GM19351 (cell line): ENCODE measurements at regions not wholly inside any gene's neighbourhood (a gene's known extent, or its start where the extent isn't known, plus 50 kb on each side); places are given as distances from the start of the nearest gene placed in this dataset.
"Not testable (repeated sequence)": the region's sequence is repeated elsewhere in the genome, so short reads cannot be mapped to it uniquely, and the experiment has no call there.

Experiments
- ATAC-seq: cut with Tn5 transposase; IDR thresholded peaks from one replicate; pipeline ENCODE4 v1.9.1; 2021; ENCODE audit warnings: mild to moderate bottlenecking, moderate library complexity; ENCODE audit not compliant: unreplicated experiment

DNA sequence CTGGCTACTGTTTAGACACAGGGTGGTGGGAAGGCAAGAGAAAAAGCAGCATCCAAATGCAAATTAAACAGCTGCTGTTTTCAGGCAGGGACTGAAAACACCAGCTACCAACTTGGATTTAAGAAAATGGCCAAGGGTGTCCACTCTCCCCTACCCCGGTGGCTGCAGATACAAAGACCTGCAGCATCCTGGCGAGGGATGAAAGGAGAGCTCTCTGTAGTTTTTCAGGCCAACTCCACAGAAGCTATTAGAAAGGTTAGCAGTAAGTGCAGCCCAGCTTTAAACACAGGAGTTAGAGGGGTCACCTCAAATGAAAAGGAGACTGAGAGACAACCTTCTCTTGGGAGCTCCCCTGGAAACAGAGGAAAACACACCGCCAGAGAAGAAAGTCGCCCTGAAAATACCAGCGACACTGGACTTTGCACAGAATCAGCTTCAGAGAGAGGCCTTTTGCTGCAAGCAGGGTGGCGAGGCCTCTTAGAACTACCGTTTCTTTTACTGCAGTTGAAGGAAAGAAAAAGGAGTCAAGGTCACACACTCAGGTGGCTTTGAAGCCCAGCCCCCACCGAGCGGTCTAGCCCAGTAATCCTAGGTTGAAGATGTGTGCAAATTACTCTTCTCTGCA lies 74.4 kb upstream of the TIAM1 start:
- ATAC-seq: no peak

DNA sequence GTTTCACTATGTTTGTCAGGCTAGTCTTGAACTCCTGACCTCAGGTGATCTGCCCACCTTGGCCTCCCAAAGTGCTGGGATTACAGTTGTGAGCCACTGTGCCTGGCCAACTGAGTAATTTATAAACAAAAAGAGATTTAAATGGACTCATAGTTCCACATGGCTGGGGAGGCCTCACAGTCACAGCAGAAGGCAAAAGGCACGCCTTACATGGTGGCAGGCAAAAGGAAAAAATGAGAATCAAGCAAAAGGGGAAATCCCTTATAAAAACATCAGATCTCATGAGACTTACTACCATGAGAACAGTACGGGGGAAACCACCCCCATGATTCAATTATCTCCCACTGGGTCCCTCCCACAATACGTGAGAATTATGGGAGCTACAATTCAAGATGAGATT lies 73.2 kb upstream of the TIAM1 start:
- not testable (repeated sequence) for ATAC-seq

DNA sequence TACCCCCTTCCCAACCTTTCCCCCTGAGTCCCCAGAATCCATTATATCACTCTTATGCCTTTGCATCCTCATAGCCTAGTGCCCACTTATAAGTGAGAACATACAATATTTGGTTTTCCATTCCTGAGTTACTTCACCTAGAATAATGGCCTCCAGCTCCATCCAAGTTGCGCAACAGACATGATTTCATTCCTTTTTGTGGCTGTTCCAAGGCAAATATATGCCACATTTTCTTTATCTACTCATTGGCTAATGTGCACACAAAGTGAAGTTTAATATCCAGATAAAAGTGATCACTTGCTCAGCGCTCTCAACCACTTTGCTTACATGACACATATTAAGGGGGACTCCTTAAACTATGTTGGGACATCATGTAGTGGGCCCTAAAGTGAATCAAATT lies 72.4 kb upstream of the TIAM1 start:
- ATAC-seq: no peak

DNA sequence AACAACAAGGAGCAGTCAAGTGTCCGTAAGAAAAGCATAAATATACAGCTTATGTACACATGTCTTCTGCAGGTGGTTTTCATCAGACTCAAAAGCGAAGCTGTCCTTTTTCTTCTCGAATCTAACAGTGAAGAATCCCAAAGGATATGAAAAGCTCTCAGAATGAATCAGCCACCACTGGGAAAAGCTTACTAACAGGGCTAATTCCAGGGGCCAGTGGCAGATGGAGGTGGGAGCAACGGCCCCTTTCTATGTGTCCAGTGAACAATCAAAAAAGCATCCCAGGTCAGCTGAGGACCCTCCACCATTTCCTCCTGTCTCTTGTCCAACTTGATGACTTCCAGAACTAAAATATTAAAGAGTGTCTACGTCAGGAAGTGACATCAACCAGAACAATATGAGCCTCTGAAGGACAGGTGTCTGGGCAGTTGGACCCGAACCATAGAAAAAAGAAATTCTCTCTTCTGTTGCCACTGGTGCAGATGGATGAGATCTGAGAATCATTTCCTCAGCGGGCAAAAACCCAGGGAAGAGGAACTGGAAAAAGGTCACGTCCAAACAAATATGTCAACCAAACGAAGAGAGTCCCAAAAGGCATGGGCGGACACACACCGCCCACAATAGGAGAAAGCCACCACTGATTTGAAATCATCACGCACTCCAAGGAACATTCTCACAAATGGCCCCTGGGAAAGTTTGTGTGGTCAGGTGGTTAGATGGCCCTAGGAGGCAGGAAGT lies 70.4 kb upstream of the TIAM1 start:
- ATAC-seq: no peak

DNA sequence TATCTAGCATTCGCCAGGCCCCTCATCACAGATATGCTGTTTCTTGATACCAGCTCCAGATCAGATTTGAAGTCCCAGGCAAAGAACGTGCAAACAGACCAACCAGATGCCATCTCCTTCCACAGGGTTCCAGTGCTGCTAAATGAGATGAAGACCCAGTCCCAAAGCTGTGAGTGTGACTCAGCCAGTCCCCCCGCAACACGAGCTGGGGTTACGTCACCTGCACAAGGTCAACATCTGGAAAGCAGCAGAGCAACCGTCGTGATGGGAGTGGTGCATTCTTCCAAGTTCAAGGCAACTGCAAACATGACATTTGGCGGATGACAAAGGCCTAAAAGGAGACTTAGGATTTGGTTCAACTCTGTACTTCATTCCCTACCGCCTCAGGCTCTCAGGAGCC lies 69.6 kb upstream of the TIAM1 start:
- no peak for ATAC-seq

DNA sequence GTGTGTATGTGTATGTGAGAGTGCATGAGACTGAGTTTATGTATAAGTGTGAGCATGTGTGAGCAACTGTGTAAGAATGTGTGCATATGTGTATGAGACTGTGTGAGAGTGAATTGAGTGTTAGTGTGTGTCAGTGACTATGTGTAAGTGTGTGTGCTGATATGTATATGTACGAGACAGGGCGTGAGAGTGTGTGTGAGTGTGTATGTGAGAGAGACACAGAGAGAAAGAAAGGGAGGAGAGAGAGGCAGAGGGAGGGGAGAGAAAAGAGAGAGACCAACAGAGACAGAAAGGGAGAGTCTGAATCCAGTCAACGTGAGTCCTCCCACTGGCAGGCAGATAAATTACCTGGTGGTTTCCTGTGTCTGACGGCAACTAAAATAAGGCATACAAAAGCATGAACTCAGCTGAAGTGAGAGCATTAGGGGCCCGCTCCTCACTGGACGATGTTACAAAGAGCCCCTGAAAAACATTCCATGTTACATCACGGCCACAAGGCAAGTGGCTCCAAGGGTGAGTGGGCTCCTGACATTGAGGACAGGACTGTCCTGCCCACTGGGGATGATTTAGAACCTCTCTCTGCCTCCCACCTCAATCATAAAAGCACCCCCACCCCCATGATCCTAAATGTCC lies 66.6 kb upstream of the TIAM1 start:
- no peak for ATAC-seq

DNA sequence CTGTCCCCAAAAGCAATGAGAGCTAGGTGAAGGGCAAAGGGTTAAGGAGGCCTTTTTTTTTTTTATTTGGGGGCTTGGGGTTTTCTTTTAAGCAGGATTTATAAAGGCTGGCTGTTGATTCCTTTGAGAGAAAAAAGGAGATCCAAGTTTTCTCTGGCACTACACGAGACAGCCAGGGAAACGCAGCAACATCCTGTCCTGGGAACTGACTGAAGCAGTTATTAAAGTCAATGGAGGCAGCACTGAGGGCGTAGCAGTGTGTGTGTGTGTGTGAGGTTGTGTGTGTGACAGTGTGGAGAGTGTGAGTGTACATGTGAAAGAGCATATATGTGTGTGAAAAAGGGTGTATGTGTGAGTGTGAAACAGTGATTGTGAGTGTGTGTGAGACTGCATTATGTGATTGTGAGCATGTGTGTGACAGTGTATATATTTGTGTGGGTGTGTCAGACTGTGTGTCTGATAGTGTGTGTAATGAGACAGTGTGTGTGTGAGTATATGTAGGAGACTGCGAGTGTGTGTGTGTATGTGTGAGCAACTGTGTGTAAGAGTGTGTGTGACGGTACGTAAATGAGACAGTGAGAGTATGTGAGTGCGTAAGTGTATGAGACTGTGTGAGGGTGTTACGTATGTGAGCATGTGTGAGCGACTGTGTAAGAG lies 65.9 kb upstream of the TIAM1 start:
- ATAC-seq: no peak

DNA sequence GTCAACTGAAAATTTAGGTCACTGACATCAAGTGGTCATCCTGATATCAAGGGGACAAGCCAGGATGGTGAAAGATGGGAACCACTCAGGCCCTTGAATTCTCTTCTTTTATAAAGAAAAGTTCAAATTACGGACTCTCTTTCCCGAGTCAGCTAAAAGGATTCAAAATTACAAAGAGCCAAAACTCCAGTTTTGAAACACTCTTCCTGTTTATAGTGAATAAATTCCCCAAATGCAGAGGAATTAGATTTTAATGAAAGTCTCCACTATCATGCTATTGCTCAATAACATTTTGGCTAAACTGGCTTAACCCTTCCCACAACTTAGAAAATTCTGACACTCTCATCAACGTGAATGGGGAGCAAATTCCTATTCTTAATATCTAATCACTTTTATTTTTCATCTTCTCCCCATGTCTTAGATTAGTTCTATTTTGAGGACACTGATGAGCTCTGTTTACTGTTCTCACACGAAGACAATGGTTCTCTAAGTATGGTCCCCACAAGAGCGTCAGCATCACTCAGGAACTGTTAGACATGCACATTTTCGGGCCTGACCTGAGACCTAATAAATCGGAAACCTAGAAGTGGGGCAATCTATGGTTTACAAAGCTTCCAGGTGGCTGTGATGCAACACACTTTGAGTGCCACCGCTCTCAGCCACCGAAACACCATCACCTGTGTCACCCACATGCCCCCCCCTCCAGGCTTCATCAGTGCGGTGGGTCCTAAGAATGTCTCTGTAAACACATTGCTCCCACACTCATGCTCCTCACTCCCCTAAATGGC lies 64.4 kb upstream of the TIAM1 start:
- ATAC-seq: no peak

DNA sequence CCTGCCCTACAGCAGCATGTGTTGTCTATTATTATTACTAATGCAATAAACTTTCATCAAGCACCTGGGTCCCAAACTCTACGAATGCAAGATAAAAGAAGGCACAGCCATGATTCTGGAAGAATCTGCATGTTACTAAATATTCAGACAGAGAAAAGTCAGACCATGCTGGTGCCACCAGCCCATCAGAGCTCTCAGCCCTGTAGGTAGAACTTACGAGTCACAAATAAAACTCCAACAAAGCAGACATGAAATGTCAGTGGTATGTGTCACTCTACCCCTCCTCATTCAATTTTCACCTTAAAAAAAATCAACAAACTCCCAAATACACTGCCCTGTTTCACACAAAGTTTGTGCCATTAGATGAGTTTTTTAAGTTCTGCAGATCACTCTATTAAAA lies 62.4 kb upstream of the TIAM1 start:
- no peak for ATAC-seq

DNA sequence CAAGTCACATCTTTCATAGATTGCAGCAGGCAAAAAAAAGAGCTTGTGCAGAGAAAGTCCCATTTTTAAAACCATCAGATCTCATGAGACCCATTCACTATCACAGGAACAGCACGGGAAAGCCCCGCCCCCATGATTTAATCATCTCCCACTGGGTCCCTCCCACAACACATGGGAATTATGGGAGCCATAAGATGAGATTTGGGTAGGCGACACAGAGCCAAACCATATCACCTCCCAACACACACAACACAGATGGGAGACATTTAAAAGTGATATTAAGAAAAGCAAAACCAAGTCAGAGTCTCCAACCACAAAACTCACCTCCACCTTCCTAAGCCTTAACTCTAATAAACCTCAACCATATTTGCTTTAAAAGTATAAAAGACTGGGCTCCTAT lies 61.5 kb upstream of the TIAM1 start:
- no peak for ATAC-seq

DNA sequence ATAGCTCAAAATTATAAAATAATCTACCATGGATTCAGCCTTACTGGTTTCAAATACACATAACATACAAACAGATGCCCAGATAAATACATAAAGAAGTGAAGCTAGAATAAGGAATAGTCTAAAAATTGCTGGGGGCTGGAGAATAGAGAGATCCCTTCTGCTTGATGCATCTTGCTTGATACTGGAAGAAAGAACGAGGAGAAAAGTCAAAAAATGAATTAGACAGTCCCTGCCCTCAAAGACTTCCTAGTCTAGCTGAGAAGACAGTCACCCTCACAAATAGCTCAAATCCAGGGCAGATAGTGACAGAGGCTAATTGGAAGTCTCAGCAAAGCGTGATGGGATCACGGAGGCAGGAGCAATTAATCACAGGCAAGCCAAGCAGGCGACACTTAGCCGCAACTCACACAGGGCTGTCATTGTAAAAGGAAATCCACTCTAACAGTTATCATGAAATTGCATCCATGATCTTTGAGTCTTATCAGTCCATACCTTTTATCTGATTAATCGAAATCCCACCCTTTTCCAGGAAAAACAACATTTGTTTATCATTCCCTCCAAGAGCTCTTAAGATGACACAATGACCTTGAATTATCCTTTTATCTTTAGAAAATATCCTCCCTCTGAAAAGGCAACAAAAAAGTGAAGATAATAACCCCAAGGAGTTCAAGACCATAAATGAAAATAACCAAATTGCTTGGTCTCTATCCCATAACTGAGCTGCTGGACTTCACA lies 59.7 kb upstream of the TIAM1 start:
- no peak for ATAC-seq

DNA sequence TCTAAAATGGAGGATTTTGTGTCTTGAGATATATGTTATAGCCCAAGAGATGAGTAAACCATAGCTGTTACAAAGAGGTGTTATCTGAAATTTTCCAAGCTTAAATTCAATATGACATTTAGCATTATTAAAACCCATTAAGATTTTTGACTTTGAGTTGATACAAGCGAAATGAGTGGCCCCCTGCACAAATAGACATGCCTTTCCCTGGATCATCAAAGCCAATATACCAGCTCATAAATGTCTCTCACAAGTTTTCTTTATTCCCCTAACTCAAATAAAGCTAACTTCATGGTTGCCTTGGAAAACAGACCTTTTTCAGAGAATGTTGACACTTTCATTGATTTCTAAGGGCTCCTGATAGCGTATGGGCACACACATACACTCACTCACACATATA lies 55.5 kb upstream of the TIAM1 start:
- ATAC-seq: no peak

DNA sequence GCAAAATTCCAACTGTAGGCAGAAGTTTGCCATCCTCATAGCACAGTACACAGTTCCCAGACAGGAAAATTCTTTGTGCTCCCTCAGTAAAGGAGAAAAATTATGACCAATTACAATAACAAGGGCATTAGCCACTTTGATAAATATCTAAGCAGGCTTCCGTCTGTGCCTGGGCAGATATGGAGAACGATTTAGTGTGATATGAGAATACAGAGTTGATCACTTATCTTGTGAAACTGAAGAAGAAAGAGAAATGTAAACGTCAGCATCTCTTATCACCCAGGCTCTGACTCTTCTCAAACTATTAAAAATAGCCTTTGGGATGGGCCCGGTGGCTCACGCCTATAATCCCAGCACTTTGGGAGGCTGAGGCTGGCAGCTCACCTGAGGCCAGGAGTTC lies 54.5 kb upstream of the TIAM1 start:
- no peak for ATAC-seq

DNA sequence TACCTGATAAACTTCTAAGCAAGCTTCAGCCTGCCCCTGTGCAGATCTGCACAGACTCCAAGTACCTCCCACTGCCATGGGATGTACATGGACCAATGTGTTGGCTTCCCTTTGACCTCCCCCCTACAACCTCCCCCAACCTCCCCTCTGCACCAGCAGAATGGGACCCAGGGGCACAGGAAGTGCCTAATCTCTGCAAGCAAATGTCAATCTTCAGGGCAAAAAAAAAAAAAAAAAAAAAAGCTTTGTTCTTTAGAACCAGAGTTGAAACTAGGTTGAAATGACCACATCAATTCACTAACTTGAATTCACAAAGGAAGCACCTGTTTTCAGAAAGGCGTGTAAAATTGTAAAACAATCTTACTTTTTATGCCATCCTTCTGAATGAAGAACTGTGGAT lies 53.9 kb upstream of the TIAM1 start:
- ATAC-seq: no peak

DNA sequence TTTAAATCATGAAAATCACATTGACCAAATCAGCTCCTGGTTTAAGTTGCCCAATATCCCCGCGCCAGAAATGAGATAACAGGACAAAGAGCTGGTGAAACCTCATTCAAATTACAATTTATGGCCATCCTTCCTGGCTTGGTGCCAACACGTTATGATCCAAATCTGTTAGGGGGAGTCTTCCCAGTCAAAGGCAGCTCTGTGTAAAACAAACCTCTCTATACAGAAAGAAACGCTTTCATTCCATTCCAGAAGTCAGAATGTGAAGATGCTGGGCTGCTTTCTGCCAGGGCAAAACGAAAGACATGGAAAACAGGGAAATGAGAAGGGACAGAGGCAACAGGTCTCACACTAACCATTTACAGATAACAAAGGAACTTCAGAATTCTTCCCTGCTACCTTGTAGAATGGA lies 53.5 kb upstream of the TIAM1 start:
- no peak for ATAC-seq

DNA sequence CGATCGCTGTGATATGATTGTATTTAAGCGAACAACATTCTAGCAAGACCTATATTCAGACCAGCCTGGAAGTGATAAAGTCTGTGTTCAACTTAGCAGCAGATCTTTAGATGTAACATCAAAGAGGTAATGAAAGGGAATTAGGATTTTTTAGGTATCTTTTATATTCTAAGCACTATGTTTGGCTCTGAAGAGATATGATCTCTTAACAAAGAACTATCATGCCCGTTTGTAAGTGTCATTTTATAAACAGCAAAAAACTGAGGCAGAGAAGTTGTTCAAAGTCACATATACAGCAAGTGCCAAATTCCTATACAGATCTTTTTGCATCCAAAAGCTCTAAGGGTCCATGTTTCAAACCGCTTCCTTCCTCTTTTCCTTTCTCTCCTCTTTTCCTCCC lies 53.0 kb upstream of the TIAM1 start:
- no peak for ATAC-seq

DNA sequence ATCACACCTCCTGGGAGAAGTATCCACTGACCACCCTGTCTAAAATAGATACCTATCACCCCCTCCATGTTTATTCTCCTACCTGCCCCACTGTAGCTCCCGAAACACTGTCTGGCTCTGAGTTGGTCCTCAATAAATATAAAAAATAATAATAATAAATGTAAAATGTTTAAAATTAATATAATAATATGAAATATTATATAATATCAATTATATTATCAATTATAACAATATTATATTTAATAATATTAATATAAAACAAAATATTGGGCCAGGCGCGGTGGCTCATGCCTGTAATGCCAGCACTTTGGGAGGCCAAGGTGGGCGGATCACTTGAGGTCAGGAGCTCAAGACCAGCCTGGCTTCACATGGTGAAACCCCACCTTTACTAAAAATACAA lies 52.3 kb upstream of the TIAM1 start:
- ATAC-seq: no peak

DNA sequence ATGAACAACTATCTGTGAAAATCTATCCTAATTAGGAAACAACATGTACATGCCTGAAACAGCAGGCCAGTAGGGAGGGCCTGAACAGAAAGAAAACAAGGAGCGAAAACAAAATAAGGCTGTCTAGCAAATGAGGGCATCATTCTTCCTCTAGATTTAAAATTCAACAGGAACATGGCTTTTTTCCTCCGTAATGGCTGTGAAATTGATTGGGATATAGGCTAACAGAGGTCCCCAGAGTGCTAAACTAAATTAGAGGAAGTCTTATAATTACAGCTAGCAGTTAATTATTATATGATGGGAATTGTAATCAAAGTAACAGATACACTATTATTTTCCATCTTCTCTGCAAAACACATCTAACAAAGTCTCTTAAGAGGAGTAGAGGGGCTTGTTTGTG lies 51.7 kb upstream of the TIAM1 start:
- no peak for ATAC-seq

DNA sequence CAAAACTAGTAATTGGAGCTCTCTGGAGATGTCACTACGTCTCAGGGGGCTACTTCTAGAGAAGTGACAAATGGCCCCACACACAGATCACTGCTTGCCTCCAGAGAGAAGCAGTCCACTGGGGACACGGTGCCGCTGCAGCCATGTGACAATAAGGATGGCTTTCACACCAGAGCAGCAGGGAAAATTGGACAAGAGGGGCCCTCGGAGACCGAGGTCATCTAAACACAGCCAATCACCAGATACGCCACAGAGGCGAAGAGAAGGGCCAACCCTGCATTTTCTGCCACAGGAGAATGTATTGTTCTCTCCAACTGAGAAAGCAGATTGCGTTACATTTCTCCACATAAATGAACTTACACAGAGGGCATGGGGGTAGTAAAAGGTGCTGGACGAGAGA lies 51.2 kb upstream of the TIAM1 start:
- ATAC-seq: no peak

DNA sequence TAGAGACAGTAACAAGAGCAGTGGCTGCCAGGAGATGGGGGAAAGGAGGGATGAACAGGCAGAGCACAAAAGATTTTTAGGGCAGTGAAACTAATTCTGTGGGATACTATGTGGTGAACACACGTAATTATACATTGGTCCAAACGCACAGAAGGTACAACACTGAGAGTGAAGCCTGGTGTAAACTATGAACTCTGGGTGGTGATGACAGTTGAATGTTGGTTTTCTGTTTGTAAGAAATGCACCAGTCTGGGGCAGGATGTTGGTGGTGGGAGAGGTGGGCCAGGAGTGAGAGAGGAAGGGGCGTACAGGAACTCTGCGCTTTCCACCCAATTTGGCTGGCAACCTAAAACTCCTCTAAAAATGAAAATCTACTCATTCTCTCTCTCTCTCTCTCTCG lies 50.2 kb upstream of the TIAM1 start:
- no peak for ATAC-seq
